Omental fat pad (tissue), 3 donors: ENCODE measurements at regions not wholly inside any gene's neighbourhood (a gene's known extent, or its start where the extent isn't known, plus 50 kb on each side); places are given as distances from the start of the nearest gene placed in this dataset.
"Not testable (repeated sequence)": the region's sequence is repeated elsewhere in the genome, so short reads cannot be mapped to it uniquely, and the experiment has no call there.

Experiments
- ATAC-seq: fragments of 150-250 bp; one replicate; pipeline ENCODE4 v1.9.1; 2016; ENCODE audit warnings: mild to moderate bottlenecking, moderate library complexity; ENCODE audit not compliant: low FRiP score
- DNase-seq: peaks from one replicate; pipeline ENCODE4 v3.0.0-alpha.2; 2019; ENCODE audit warnings: low spot score
- TF ChIP-seq, protein P1 (sequence below), 3 donors: fragments of 450-650 bp; IDR thresholded peaks; one replicate each; pipeline ENCODE4 v1.5.1; 2016 to 2017; ENCODE audit warnings: antibody characterized with exemption in 3 of 3, mild to moderate bottlenecking in 3 of 3, moderate library complexity in 2 of 3

DNA sequence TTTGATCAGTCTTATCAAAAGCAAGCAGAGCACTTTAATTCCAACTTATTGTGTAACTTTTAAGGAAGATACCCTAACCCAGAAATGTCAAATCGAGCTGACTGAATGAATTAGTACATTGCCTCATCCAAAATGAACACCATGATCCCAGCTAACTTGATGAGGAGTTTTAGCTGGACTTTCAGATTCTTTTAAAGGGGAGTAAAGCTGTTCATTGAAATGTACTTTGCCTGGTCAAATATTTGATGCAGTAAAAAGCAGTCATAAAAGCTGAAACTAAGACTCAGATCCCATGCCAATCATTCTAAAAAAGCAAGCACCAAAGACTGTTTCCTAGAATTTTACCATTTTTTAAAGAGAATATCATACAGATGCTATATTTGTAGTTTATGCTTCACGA lies 114.1 kb downstream of the FSCB start:
- DNase-seq (no peak), ATAC-seq (no peak)
- TF ChIP-seq, protein P1, sequence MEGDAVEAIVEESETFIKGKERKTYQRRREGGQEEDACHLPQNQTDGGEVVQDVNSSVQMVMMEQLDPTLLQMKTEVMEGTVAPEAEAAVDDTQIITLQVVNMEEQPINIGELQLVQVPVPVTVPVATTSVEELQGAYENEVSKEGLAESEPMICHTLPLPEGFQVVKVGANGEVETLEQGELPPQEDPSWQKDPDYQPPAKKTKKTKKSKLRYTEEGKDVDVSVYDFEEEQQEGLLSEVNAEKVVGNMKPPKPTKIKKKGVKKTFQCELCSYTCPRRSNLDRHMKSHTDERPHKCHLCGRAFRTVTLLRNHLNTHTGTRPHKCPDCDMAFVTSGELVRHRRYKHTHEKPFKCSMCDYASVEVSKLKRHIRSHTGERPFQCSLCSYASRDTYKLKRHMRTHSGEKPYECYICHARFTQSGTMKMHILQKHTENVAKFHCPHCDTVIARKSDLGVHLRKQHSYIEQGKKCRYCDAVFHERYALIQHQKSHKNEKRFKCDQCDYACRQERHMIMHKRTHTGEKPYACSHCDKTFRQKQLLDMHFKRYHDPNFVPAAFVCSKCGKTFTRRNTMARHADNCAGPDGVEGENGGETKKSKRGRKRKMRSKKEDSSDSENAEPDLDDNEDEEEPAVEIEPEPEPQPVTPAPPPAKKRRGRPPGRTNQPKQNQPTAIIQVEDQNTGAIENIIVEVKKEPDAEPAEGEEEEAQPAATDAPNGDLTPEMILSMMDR (IDR thresholded peaks at IDR 0.05) = no peak

DNA sequence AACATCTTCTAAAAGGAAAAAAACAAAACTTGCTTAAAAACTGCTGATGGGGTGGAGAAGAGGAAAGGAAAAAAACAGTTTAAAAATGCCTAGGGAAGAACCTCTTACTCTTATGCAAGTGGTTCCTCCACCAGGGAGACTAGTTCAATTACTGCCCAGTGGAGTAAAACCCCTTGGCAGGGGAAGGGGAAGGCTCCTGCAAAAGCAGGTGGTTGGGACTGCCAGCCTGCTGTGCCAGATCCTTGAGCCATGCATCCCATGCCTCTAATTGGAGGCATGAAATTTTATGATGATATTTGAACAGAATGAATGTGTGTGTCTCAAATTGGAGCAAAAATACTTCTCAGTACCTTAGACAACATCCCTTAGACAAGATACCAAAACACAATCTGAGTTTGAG lies 118.8 kb downstream of the FSCB start:
- ATAC-seq = no peak
- TF ChIP-seq, protein P1 (IDR thresholded peaks at IDR 0.05) = no peak
- no peak for DNase-seq

DNA sequence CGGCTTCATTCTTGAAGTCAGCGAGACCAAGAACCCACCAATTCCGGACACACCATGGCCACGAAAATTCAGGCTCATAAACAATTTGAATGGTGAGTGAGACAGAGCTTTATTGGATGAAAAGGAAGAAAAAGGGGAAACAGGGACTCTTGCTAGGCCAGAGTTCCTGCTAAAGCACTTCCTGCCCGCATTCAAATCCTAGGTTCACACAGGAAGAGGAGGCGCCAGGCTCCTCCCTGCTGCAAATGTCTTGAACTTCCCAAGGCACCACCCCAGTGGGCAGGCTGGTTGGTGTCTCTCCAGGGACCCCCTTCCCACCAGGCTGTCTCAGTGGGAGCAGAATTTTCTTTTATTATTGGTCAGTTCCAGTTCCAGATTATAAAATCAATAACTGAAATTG lies 121.2 kb downstream of the FSCB start:
- TF ChIP-seq, protein P1 (IDR thresholded peaks at IDR 0.05) = no peak
- ATAC-seq (no peak), DNase-seq (no peak)

DNA sequence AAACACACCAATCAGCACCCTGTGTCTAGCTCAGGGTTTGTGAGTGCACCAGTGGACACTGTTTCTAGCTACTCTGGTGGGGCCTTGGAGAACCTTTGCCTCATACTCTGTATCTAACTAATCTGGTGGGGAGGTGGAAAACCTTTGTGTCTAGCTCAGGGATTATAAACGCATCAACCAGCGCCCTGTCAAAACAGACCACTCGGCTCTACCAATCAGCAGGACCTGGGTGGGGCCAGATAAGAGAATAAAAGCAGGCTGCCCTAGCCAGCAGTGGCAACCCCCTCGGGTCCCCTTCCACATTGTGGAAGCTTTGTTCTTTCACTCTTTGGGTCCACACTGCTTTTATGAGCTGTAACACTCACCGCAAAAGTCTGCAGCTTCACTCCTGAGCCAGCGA lies 121.8 kb downstream of the FSCB start:
- not testable (repeated sequence) for DNase-seq, ATAC-seq

DNA sequence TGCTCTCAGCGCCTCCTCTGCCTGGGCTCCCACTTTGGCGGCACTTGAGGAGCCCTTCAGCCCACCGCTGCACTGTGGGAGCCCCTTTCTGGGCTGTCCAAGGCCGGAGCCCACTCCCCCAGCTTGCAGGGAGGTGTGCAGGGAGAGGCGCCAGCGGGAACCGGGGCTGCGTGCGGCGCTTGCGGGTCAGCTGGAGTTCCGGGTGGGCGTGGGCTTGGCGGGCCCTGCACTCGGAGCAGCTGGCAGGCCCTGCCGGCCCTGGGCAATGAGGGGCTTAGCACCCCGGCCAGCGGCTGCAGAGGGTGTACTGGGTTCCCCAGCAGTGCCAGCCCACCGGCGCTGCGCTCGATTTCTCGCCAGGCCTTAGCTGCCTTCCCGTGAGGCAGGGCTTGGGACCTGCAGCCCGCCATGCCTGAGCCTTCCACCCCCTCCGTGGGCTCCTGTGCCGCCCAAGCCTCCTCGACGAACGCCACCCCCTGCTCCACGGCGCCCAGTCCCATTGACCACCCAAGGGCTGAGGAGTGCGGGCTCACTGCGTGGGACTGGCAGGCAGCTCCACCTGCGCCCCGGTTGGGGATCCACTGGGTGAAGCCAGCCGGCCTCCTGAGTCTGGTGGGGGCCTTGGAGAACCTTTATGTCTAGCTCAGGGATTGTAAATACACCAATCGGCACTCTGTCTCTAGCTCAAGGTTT lies 122.3 kb downstream of the FSCB start:
- not testable (repeated sequence) for ATAC-seq, DNase-seq

DNA sequence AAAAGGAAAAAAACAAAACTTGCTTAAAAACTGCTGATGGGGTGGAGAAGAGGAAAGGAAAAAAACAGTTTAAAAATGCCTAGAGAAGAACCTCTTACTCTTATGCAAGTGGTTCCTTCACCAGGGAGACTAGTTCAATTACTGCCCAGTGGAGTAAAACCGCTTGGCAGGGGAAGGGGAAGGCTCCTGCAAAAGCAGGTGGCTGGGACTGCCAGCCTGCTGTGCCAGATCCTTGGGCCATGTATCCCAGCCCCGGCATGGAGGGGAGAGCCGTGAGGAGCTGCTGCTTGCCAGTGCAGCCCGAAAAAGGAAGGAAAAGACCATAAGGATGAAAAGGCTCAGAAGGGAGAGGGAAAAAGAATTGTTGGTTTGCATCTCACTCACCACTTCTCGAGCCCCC lies 123.0 kb downstream of the FSCB start:
- TF ChIP-seq, protein P1 (IDR thresholded peaks at IDR 0.05) = no peak
- DNase-seq = no peak
- no peak for ATAC-seq

DNA sequence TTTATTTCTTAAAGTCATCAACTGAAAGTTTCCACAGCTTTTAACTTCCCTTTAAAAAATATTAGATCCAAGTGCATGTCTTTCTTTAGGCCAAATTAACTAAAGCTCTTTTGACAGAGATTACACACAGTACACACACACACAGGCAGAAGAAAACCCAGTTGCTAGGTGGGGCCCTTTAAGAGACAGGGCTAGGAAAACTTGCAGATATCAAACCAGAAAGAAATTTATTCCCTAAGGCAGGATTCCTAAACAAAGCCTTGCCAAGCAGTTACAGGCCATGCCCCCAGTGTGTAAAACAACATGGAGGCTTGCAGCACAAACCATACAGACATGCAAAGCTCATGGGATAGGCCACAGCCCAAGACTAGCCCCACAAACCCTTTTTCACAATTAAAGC lies 123.4 kb downstream of the FSCB start:
- TF ChIP-seq, protein P1 (IDR thresholded peaks at IDR 0.05) = no peak
- ATAC-seq = no peak
- no peak for DNase-seq

DNA sequence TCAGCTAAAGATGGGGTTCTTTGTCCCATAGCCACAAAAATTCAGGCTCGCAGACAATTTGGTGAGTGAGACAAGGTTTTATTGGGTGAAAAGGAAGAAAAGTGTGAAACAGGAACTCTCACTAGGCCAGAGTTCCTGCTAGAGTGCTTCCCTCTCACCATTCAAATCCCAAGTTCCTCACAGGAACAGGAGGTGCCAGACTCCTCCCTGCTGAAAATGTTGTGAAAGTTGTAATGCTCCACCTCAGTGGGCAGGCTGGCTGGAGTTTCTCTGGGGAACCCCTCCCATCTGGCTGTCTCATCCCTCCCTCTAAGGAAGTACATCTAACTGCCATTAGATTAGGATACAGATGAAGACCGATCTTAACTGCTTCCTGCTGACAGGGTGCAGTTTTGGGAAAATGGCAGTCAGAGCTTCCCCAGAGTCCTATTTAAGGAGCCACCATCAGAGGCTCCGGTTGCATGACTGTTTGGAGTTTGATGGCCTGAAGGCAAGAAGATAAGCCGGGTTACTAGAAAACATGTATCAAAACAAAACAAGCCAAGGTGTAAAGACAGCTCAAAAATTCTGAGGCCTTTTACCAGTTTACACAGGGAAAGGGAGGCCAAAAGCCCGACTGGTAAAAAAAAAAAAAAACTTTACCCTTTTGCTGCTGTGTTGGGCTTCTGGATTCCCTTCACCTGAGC lies 127.6 kb downstream of the FSCB start:
- DNase-seq = no peak
- TF ChIP-seq, protein P1 (IDR thresholded peaks at IDR 0.05) = no peak
- ATAC-seq = no peak
